GM10266 (cell line): ENCODE measurements at regions not wholly inside any gene's neighbourhood (a gene's known extent, or its start where the extent isn't known, plus 50 kb on each side); places are given as distances from the start of the nearest gene placed in this dataset.

Experiments
- DNase-seq: peaks from one replicate; pipeline ENCODE4 v3.0.0; 2012; ENCODE audit errors: extremely low spot score
- TF ChIP-seq, protein P1 (sequence below): IDR thresholded peaks from 2 replicates; pipeline ENCODE4 v1.5.1; 2012; ENCODE audit warnings: mild to moderate bottlenecking, low read depth; ENCODE audit not compliant: control insufficient read depth, insufficient read depth; ENCODE audit errors: missing control alignments

DNA sequence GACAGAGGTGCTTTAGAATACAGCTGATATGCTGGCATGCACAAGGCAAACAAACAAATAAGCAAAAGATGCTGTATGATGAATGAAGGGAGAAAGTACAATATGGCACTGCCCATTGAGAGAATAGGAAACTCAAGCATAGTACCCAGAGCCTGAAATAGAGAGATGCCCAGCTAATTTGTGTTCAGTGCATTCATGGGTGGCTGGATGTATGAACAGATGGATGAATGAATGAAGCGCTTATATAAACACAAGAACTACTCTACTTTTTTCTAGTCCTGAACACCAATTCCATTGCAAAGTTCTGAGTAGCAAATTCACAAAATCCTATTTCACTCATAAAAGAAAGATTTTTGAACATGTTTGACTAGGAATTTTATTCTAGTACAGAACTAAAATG lies 756.3 kb downstream of the SATB2 start:
- TF ChIP-seq, protein P1, sequence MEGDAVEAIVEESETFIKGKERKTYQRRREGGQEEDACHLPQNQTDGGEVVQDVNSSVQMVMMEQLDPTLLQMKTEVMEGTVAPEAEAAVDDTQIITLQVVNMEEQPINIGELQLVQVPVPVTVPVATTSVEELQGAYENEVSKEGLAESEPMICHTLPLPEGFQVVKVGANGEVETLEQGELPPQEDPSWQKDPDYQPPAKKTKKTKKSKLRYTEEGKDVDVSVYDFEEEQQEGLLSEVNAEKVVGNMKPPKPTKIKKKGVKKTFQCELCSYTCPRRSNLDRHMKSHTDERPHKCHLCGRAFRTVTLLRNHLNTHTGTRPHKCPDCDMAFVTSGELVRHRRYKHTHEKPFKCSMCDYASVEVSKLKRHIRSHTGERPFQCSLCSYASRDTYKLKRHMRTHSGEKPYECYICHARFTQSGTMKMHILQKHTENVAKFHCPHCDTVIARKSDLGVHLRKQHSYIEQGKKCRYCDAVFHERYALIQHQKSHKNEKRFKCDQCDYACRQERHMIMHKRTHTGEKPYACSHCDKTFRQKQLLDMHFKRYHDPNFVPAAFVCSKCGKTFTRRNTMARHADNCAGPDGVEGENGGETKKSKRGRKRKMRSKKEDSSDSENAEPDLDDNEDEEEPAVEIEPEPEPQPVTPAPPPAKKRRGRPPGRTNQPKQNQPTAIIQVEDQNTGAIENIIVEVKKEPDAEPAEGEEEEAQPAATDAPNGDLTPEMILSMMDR = no peak
- no peak for DNase-seq

DNA sequence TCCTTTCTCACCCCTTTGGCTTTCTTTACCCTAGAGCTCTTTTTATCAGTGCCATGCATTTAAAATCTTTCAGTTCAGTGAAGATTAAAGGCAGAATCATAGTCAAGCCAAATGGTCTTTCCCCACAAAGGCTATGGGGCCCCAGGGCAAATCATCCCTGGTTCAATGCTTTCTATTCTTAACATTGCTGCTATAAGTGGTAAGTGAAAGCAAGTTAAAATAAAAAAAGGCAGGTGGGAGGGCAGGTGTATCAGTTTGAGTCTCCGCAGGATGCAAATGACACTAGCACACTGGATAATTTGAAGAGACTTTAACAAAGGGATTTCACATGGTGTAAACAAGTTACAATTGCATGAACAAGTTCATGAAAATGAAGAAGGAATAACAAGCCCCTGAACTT lies 757.4 kb downstream of the SATB2 start:
- no peak for DNase-seq
- TF ChIP-seq, protein P1 = no peak

DNA sequence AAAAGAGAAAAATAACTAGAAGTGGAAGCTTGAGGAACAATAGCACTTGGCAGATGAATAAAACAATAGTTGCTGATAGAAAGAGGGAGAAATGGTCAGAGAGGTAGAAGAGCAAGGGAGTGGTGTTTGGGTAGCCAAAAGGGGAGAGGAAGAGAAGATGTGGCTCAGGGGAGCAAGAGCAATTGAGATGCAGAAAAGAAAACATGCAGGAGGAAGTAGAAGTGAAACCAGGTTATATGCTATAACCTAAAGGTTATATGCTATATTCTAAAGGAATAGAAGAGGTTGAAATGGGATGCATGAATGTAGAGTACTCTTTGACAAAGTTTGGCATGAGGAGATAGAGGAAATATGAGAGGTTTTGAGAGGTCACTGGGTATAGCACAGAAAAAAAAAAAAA lies 759.5 kb downstream of the SATB2 start:
- TF ChIP-seq, protein P1 = no peak
- DNase-seq = no peak

DNA sequence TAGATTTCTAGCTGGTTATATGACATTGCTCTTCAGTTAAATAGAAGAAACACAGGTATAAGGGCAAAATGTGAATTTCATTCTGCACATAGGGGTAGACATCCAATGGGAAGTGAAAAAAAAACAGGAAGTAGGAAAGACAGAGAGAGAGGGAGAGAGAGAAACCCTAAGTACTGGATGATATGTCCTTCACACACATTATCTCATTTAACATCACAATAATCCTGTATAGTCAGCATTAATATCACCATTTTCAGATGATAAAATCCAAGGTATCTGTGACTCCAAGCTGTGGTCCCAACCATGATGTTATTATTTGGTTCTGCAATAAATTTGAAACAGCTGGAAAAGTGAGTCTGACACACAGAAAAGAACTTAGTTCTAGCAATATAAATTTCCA lies 759.9 kb downstream of the SATB2 start:
- TF ChIP-seq, protein P1 = no peak
- no peak for DNase-seq

DNA sequence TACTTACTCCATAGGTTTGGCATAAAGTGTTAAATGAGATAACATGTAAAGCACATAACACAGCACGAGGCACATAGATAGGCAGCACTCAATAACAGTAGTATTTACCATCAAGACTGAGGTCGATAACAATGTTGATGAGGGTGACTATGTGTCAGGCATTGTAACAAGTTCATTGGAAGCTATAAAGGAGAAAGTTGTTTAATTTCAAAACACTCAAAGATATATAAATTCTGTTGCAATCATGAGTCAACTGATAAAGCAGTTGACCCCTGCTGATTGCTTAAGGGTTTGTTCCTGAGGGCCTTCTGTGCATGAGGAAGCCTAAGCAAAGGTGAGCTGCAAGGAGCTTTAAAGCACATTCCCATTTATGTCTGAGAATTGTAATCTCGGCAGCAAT lies 760.5 kb downstream of the SATB2 start:
- DNase-seq = no peak
- TF ChIP-seq, protein P1 = no peak

DNA sequence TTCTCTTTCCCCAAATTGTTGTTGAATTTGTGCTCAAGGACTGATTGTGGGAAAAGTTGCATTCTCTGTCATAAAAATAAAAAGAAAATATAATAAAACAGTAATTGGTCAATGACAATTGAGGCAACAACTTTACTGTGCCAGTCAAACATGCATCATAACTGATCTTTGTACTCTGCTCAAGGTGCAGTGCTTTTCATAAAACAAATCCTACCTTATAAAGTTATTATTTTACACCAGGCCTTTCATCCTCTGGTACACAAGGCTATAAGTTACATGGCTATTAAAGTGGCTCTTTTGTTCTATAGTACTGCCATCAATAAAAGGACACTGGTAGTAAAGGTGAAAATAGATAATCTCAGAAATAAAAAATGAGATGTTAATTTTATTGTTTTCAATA lies 761.9 kb downstream of the SATB2 start:
- no peak for DNase-seq
- TF ChIP-seq, protein P1 = no peak

DNA sequence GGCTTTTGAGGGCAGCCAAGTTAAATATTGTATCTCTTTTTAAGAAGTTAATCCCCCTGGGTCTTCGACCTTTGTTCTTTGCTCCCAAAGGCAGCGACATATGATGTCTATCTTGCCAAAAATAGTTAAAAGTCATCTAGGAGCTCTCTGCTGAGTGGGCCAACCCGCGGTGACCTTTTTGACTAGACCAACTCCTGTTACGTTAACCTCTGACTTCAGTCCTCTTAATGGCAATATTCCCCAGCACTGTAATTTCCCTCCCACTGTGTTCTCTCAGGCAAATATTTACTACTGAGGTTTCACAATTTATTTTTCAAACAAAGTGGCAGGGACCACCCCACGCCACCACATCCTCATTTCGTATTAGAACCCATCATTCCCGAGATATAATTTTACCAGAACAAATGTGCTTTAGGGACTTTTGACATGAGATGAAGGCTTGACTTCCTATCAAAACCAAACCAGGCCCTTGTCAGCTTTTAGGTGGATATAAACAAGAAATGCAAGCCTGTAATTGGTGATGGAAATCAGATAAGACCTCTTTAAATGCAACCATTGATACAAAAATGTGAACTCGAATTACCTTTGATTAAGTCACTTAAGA lies 764.7 kb downstream of the SATB2 start:
- TF ChIP-seq, protein P1 = no peak
- no peak for DNase-seq
